Stomach (tissue), 8 donors: ENCODE measurements at regions not wholly inside any gene's neighbourhood (a gene's known extent, or its start where the extent isn't known, plus 50 kb on each side); places are given as distances from the start of the nearest gene placed in this dataset.
"Not testable (repeated sequence)": the region's sequence is repeated elsewhere in the genome, so short reads cannot be mapped to it uniquely, and the experiment has no call there.

Experiments
- DNase-seq, 2 donors: peaks; one replicate each; pipeline versions ENCODE4 v3.0.0 to v3.0.0-alpha.2; 2013 to 2019
- H3K27ac ChIP-seq, 5 donors: fragments of 200-600 bp in 4 of 5; sonication (generic) in 4 of 5; one replicate each; pipeline ENCODE4 v1.5.1; 2013 to 2019; ENCODE audit warnings: mild to moderate bottlenecking in 1 of 5, moderate library complexity in 1 of 5
- H3K27me3 ChIP-seq, 3 donors: fragments of 200-600 bp; sonication (generic); one replicate each; pipeline ENCODE4 v1.5.1; 2017 to 2019; ENCODE audit warnings: mixed run types in 1 of 3
- H3K36me3 ChIP-seq, 4 donors: fragments of 200-600 bp; sonication (generic); 1 replicate in 3 of 4; 2 replicates in 1 of 4; pipeline ENCODE4 v1.5.1; 2016 to 2019
- H3K4me1 ChIP-seq, 4 donors: fragments of 200-600 bp; sonication (generic); one replicate each; pipeline ENCODE4 v1.5.1; 2016 to 2019
- H3K4me3 ChIP-seq, 4 donors: fragments of 200-600 bp; sonication (generic) in 3 of 4; one replicate each; pipeline ENCODE4 v1.5.1; 2016 to 2019; ENCODE audit warnings: mild to moderate bottlenecking in 1 of 4
- H3K9me3 ChIP-seq, 4 donors: fragments of 200-600 bp; sonication (generic); one replicate each; pipeline ENCODE4 v1.5.1; 2016 to 2019
- CTCF ChIP-seq, 7 experiments: fragments of 450-650 bp in 4 of 7; fragments of 200-600 bp in 3 of 7; sonication (generic) in 3 of 7; IDR thresholded peaks; one replicate each; pipeline ENCODE4 v1.5.1; 2016 to 2019; ENCODE audit warnings: antibody characterized with exemption in 7 of 7, control low read depth in 2 of 7, mild to moderate bottlenecking in 1 of 7
- EP300 ChIP-seq: sonication (generic); formaldehyde crosslinking; IDR thresholded peaks from one replicate; pipeline ENCODE4 v1.6.1; 2017; ENCODE audit warnings: antibody characterized with exemption
- POLR2A ChIP-seq, 4 donors: fragments of 450-650 bp; IDR thresholded peaks; one replicate each; pipeline ENCODE4 v1.6.1; 2016; ENCODE audit warnings: antibody characterized with exemption in 4 of 4, control low read depth in 2 of 4, mild to moderate bottlenecking in 1 of 4, moderate library complexity in 1 of 4
- POLR2AphosphoS5 ChIP-seq, 3 donors: sonication (generic); formaldehyde crosslinking; IDR thresholded peaks; one replicate each; pipeline ENCODE4 v1.6.1; 2016; ENCODE audit warnings: antibody characterized with exemption in 3 of 3
- WGBS, 5 donors: extraction: QIAGEN DNeasy Blood & Tissue Kit in 3 of 5; methylation state at CpG; one replicate each; pipeline versions ENCODE4 v1.1.5 to v1.1.7; 2013 to 2018; 5-methylcytosine and 5-hydroxymethylcytosine counted together
- intact Hi-C: fragments of 100-400 bp; cut with DNase I; formaldehyde crosslinking; loops from one replicate; pipeline ENCODE4 v1.15.1; 2023; ENCODE audit warnings: low total_unique reads
- donor health status: healthy with polysubstance abuse.
- donor health status: Bipolar disorder and iron deficiency.
- donor health status: healthy.

DNA sequence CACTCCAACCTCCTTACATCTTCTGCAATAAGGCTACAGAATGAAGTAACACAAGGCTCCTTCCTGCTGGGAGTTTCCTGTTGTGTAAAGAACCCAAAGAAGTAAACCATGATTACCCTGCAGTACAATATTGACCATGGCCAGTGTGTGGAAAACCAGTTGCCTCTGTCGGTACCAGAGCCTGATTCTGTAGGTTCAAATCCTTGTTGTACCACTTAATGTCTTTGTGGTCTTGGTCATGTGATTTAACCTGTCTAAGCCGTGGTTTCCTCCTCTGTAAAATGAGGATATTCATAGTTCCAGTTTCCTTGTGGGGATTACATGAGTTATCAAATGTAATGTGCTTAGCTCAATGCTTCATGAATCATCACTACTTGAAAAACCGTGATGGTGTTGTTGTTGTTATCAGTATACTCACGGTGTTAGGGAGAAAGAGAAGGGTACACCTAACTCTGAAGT is 60.3 kb upstream of the PRELID3B start:
- intact Hi-C loops, result no loop called here
- Histone ChIP-seq H3K27ac (no peak overlapping the region), H3K36me3 (no peaks in the 10 kb centered on the region), H3K27me3 (no peaks in the 10 kb centered on the region), H3K4me1 (no peaks in the 10 kb centered on the region), H3K4me3 (no peak overlapping the region), H3K9me3 (no peaks in the 10 kb centered on the region)
- WGBS, 5 donors, result 69 to 77% (median 76%) methylated on average over 4 of the region's 4 CpGs
- no peak for DNase-seq
- TF ChIP-seq EP300 (no peak), CTCF (IDR thresholded peaks at IDR 0.05) (no peak), POLR2A (IDR thresholded peaks at IDR 0.05) (no peak), POLR2AphosphoS5 (IDR thresholded peaks at IDR 0.05) (no peak)

- DNase-seq, result no peak
- TF ChIP-seq EP300, result no peak
- TF ChIP-seq CTCF (IDR thresholded peaks at IDR 0.05), result no peak
- TF ChIP-seq POLR2A (IDR thresholded peaks at IDR 0.05), result no peak
- no peak for TF ChIP-seq POLR2AphosphoS5 (IDR thresholded peaks at IDR 0.05)
- intact Hi-C loops, result no loop called here
- no peak overlapping the region for H3K27ac ChIP-seq
- no peaks in the 10 kb centered on the region for H3K9me3 ChIP-seq
- H3K4me1 ChIP-seq, result no peaks in the 10 kb centered on the region
- no peak overlapping the region for H3K4me3 ChIP-seq
- no peaks in the 10 kb centered on the region for H3K27me3 ChIP-seq
- 28 to 57% (median 37%) methylated on average over 5 of the region's 5 CpGs for WGBS, 5 donors
- no peaks in the 10 kb centered on the region for H3K36me3 ChIP-seq
Measured at GRCh38 chr20:59101961-59102360, 59.4 kb upstream of the PRELID3B start.

DNA sequence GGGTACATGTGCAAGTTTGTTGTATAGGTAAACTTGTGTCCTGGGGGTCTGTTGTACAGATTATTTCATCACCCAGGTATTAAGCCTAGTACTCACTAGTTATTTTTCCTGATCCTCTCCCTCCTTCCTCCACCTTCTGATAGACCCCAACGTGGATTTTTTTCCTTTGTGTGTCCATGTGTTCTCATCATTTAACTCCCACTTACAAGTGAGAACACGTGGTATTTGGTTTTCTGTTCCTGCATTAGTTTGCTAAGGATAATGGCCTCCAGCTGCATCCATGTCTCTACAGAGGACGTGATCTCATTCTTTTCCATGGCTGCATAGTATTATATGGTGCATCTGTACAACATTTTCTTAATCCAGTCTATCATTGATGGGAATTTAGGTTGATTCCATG is 57.3 kb upstream of the PRELID3B start:
- not testable (repeated sequence) for H3K4me1 ChIP-seq, H3K27me3 ChIP-seq, H3K27ac ChIP-seq, H3K36me3 ChIP-seq, DNase-seq, H3K4me3 ChIP-seq, H3K9me3 ChIP-seq
- 60 to 78% (median 69%) methylated on average over 3 of the region's 3 CpGs for WGBS, 5 donors
- intact Hi-C loops, result loop anchor here (10.0 kb wide), 1 partner anchor 355 kb away; no protein-coding TSS in a partner anchor

DNA sequence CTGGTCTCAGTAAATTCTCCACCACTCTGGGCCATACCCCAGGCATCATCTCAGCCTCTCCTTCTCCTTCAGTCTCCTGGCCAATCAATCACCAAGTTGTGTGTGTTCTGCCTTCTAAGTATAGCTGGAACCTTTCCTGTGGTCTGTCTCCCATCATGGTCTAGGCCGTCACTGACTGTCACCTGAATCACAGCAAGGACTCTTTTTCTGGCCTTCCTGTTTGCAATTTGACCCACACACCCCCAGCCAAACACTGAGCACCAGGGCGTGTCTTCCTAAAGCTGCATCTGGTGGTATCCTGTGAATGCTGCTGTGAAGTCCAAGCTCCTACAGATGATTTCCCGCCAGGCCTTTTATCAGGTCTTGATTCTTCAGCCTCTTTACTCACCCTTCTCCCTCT is 52.6 kb upstream of the PRELID3B start:
- no peaks in the 10 kb centered on the region for H3K9me3 ChIP-seq
- H3K4me1 ChIP-seq, result no peaks in the 10 kb centered on the region
- no peak for DNase-seq
- no peaks in the 10 kb centered on the region for H3K27me3 ChIP-seq
- no peak for TF ChIP-seq POLR2AphosphoS5 (IDR thresholded peaks at IDR 0.05)
- TF ChIP-seq POLR2A (IDR thresholded peaks at IDR 0.05), result no peak
- no peak for TF ChIP-seq EP300
- no peak for TF ChIP-seq CTCF (IDR thresholded peaks at IDR 0.05)
- intact Hi-C loops, result loop anchor here (10.0 kb wide), 1 partner anchor 360 kb away; no protein-coding TSS in a partner anchor
- H3K4me3 ChIP-seq, result no peak overlapping the region
- 75 to 90% (median 83%) methylated on average over 3 of the region's 3 CpGs for whole genome bisulfite sequencing, 5 donors
- no peaks in the 10 kb centered on the region for H3K36me3 ChIP-seq
- H3K27ac ChIP-seq, result no peak overlapping the region

DNA sequence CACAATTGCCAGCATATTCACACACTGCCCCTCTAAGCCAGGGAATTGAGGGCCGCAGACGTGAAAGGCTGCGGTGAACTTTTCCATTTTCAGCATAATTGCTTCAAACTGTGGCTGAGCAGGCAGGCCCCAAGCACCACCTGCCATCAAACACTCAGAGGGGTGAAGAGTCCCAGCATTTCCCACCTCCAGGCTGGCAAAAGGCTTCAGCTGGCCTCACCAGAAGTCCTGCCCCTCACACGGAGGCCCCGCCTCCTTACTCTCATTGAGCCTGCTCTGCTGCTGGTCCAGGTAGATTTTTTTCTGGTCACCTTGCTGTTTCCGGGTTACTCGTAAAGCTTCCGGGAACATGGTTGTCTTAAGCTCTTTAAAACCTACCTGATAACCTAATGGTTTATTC is 52.0 kb upstream of the PRELID3B start:
- no peaks in the 10 kb centered on the region for H3K27me3 ChIP-seq
- no peak overlapping the region for H3K4me3 ChIP-seq
- TF ChIP-seq POLR2AphosphoS5 (IDR thresholded peaks at IDR 0.05) (no peak), POLR2A (IDR thresholded peaks at IDR 0.05) (no peak), EP300 (no peak), CTCF (IDR thresholded peaks at IDR 0.05) (no peak)
- DNase-seq, result no peak
- no peaks in the 10 kb centered on the region for H3K4me1 ChIP-seq
- intact Hi-C loops, result loop anchor here (5.0 to 10.0 kb wide), 2 partner anchors 128 to 360 kb away; no protein-coding TSS in a partner anchor
- WGBS, 5 donors, result 83 to 93% (median 88%) methylated on average over 8 of the region's 8 CpGs
- no peak overlapping the region for H3K27ac ChIP-seq
- H3K36me3 ChIP-seq, result no peaks in the 10 kb centered on the region
- H3K9me3 ChIP-seq, result no peaks in the 10 kb centered on the region
